Right lobe of liver (tissue), 4 donors: ENCODE measurements at regions not wholly inside any gene's neighbourhood (a gene's known extent, or its start where the extent isn't known, plus 50 kb on each side); places are given as distances from the start of the nearest gene placed in this dataset.

Source experiments
- CTCF ChIP-seq, 4 donors: fragments of 200-600 bp in 3 of 4; fragments of 450-650 bp in 1 of 4; IDR thresholded peaks; one replicate each; pipeline versions ENCODE4 v1.5.1 to v1.8.0; 2016 to 2022; ENCODE audit warnings: antibody characterized with exemption in 4 of 4, mild to moderate bottlenecking in 2 of 4
- POLR2A ChIP-seq: fragments of 450-650 bp; IDR thresholded peaks from one replicate; pipeline ENCODE4 v1.6.1; 2017; ENCODE audit warnings: antibody characterized with exemption, mild to moderate bottlenecking
- donor health status: DM: no; HTN: no; CAD: no.
- donor health status: DM: no; HTN: no; CAD: no.
- donor health status: DM: no; HTN: yes; CAD: no.

- no peak for TF ChIP-seq CTCF (IDR thresholded peaks at IDR 0.05)
- no peak for TF ChIP-seq POLR2A
Measured at GRCh38 chr2:84317135-84317534, 141.9 kb downstream of the SUCLG1 start.
